ENCODE measurements at regions not wholly inside any gene's neighbourhood (a gene's known extent, or its start where the extent isn't known, plus 50 kb on each side); places are given as distances from the start of the nearest gene placed in this dataset.

DNA sequence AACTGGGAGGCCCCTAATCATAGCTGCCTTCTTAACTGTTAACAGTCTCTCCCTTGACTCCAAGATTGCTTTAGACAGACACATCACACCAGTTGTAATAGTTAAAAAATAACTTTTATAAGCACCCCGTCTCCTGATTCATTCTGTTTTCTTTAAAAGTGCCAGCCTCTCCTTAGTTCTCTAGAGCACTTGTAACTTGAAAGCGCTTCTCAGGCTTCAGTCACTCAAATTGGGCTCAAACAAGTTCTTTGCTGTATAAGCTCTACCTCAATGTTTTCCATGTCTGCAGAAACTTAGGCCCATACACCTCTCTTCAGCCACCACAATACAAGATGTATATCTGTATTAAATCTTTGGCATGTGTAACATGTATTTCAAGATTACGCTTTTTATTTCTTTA is 169.6 kb downstream of the GABRG1 start:
- POLR2A ChIA-PET = no interaction called here
- Mint-ChIP-seq H3K36me3 (ENCODE audit: insufficient read depth, unreplicated experiment) (no peaks in the 10 kb centered on the region), H3K27me3 (ENCODE audit: insufficient read depth, unreplicated experiment) (no peaks in the 10 kb centered on the region), H3K4me3 (ENCODE audit: unreplicated experiment) (no peak overlapping the region), H3K4me1 (ENCODE audit: low read depth, unreplicated experiment) (no peaks in the 10 kb centered on the region), H3K27ac (ENCODE audit: unreplicated experiment) (no peak overlapping the region), H3K9me3 (ENCODE audit: unreplicated experiment) (no peaks in the 10 kb centered on the region)
- no TSS peak for BruUV-seq (replicated peaks)
- no peak for TF ChIP-seq CTCF (IDR thresholded peaks at IDR 0.05; ENCODE audit: insufficient read depth in 1 of 2, low read depth in 1 of 2, low read length in 1 of 2, severe bottlenecking in 1 of 2, unreplicated experiment in 1 of 2)
- Histone ChIP-seq H3K36me3 (ENCODE audit: control insufficient read depth, insufficient read depth, low read length) (no peaks in the 10 kb centered on the region), H3K27me3 (replicated peaks; ENCODE audit: control insufficient read depth, insufficient read depth, low read length) (no peaks in the 10 kb centered on the region), H3K9me3 (no peaks in the 10 kb centered on the region), H3K4me1 (no peaks in the 10 kb centered on the region), H3K4me3 (ENCODE audit: low read depth, low read length) (no peak overlapping the region)
- CTCF ChIA-PET = no interaction called here
- intact Hi-C loops (cut with micrococcal nuclease; ENCODE audit: unreplicated experiment) = no loop called here
- DNase-seq = no peak

DNA sequence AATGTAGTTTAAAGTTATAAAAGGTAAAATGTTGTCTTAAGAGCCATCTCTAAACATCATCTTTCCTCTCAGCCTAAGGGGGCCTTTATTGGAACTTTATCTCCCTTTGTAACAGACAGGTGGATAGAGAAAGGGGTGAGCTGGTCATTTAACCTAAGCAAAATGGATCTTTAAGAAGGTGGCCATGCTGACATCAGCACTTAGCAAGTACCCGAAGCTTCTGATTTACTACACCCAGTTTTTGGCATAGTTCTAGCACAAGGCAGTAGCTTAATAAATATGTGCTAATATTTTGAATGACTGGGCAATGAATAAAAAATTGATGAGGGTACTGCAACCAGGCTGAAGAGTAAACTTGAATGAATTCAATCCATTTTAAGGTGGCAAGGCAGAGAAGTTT is 172.7 kb downstream of the GABRG1 start:
- Mint-ChIP-seq H3K27me3 (ENCODE audit: insufficient read depth, unreplicated experiment) (no peaks in the 10 kb centered on the region), H3K9me3 (ENCODE audit: unreplicated experiment) (no peaks in the 10 kb centered on the region), H3K36me3 (ENCODE audit: insufficient read depth, unreplicated experiment) (no peaks in the 10 kb centered on the region), H3K4me1 (ENCODE audit: low read depth, unreplicated experiment) (no peaks in the 10 kb centered on the region), H3K27ac (ENCODE audit: unreplicated experiment) (no peak overlapping the region), H3K4me3 (ENCODE audit: unreplicated experiment) (no peak overlapping the region)
- TF ChIP-seq CTCF (IDR thresholded peaks at IDR 0.05; ENCODE audit: insufficient read depth in 1 of 2, low read depth in 1 of 2, low read length in 1 of 2, severe bottlenecking in 1 of 2, unreplicated experiment in 1 of 2) = no peak
- H3K36me3 ChIP-seq (ENCODE audit: control insufficient read depth, insufficient read depth, low read length) = no peaks in the 10 kb centered on the region
- no peaks in the 10 kb centered on the region for H3K27me3 ChIP-seq (replicated peaks; ENCODE audit: control insufficient read depth, insufficient read depth, low read length)
- ChIA-PET CTCF (no interaction called here), POLR2A (no interaction called here)
- intact Hi-C loops (cut with micrococcal nuclease; ENCODE audit: unreplicated experiment) = no loop called here
- no TSS peak for BruUV-seq (replicated peaks)
- no peaks in the 10 kb centered on the region for H3K4me1 ChIP-seq
- no peaks in the 10 kb centered on the region for H3K9me3 ChIP-seq
- H3K4me3 ChIP-seq (ENCODE audit: low read depth, low read length) = no peak overlapping the region
- no peak for DNase-seq

GRCh38 chr4:45946699-45947098 is 177.2 kb downstream of the GABRG1 start:
- intact Hi-C loops (cut with micrococcal nuclease; ENCODE audit: unreplicated experiment) = no loop called here
- no TSS peak for BruUV-seq (replicated peaks)
- Histone ChIP-seq H3K27me3 (replicated peaks; ENCODE audit: control insufficient read depth, insufficient read depth, low read length) (no peaks in the 10 kb centered on the region), H3K36me3 (ENCODE audit: control insufficient read depth, insufficient read depth, low read length) (no peaks in the 10 kb centered on the region), H3K9me3 (no peaks in the 10 kb centered on the region), H3K4me3 (ENCODE audit: low read depth, low read length) (no peak overlapping the region), H3K4me1 (no peaks in the 10 kb centered on the region)
- no peaks in the 10 kb centered on the region for H3K27me3 Mint-ChIP-seq (ENCODE audit: insufficient read depth, unreplicated experiment)
- H3K9me3 Mint-ChIP-seq (ENCODE audit: unreplicated experiment) = no peaks in the 10 kb centered on the region
- CTCF ChIA-PET = no interaction called here
- H3K4me3 Mint-ChIP-seq (ENCODE audit: unreplicated experiment) = no peak overlapping the region
- H3K36me3 Mint-ChIP-seq (ENCODE audit: insufficient read depth, unreplicated experiment) = no peaks in the 10 kb centered on the region
- DNase-seq = no peak
- POLR2A ChIA-PET = no interaction called here
- no peak overlapping the region for H3K27ac Mint-ChIP-seq (ENCODE audit: unreplicated experiment)
- no peak for TF ChIP-seq CTCF (IDR thresholded peaks at IDR 0.05; ENCODE audit: insufficient read depth in 1 of 2, low read depth in 1 of 2, low read length in 1 of 2, severe bottlenecking in 1 of 2, unreplicated experiment in 1 of 2)
- no peaks in the 10 kb centered on the region for H3K4me1 Mint-ChIP-seq (ENCODE audit: low read depth, unreplicated experiment)

All from Caco-2 (cell line).